ENCODE measurements at regions not wholly inside any gene's neighbourhood (a gene's known extent, or its start where the extent isn't known, plus 50 kb on each side); places are given as distances from the start of the nearest gene placed in this dataset.

DNA sequence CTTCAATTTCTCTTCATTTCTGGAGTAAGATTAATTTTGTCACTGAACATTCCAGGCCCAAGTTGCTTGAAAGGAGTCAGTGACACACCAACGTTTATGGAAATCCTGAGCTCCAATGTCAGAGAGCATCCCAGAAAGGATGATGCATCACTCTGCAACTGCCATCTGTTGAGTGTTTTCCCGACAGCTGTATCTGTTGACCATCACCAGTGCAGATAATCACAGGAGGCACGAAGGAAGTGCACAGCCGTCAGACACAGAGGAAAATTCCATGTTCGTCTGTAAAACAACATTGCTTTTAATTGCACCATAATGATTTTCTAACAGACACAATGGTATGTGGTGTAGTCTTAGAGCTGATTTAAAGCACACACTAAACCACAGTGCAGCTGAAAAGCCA, 376.7 kb upstream of the ADGRL2 start:
- DNase-seq, result no peak
- Histone ChIP-seq H3K27ac (peak overlapping the region in 1 of 8 donors; percentile 35), H3K9me3 (no peaks in the 10 kb centered on the region), H3K4me1 (no peaks in the 10 kb centered on the region), H3K36me3 (no peaks in the 10 kb centered on the region), H3K27me3 (replicated peaks in 1 of 7) (no peaks in the 10 kb centered on the region), H3K4me3 (no peak overlapping the region)
- intact Hi-C loops (cut with DNase I; ENCODE audit: low total_unique reads), result no loop called here
- 74 to 81% (median 76%) methylated on average over 5 of the region's 5 CpGs for whole genome bisulfite sequencing, 5 donors
- TF ChIP-seq POLR2A (IDR thresholded peaks at IDR 0.05) (no peak), POLR2AphosphoS5 (IDR thresholded peaks at IDR 0.05) (peak in 1 of 3 donors; percentile 66)

DNA sequence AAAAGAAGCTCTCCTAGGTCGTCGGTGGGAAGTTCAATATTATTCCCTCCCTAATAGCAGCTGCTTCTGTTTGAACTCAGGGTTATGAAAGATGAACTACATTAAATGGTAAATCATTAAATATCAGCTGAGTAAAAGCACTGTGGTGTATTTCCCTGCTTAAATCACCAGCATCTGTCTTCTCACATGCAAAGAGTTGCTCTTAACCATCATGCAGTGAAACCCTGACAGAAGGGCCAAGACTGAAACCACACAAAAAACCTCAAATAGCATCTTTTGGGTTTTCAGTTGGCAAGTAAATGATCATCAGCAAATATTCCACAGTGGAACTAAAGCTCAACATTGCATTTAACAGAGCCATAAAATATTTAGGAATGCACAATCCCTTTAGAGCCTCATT, 380.0 kb upstream of the ADGRL2 start:
- TF ChIP-seq POLR2AphosphoS5 (IDR thresholded peaks at IDR 0.05) (no peak), POLR2A (IDR thresholded peaks at IDR 0.05) (no peak)
- TF ChIP-seq, protein P1, sequence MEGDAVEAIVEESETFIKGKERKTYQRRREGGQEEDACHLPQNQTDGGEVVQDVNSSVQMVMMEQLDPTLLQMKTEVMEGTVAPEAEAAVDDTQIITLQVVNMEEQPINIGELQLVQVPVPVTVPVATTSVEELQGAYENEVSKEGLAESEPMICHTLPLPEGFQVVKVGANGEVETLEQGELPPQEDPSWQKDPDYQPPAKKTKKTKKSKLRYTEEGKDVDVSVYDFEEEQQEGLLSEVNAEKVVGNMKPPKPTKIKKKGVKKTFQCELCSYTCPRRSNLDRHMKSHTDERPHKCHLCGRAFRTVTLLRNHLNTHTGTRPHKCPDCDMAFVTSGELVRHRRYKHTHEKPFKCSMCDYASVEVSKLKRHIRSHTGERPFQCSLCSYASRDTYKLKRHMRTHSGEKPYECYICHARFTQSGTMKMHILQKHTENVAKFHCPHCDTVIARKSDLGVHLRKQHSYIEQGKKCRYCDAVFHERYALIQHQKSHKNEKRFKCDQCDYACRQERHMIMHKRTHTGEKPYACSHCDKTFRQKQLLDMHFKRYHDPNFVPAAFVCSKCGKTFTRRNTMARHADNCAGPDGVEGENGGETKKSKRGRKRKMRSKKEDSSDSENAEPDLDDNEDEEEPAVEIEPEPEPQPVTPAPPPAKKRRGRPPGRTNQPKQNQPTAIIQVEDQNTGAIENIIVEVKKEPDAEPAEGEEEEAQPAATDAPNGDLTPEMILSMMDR (IDR thresholded peaks at IDR 0.05 in 8 of 11, conservative IDR thresholded peaks at IDR 0.05 in 3 of 11), result no peak
- intact Hi-C loops (cut with DNase I; ENCODE audit: low total_unique reads), result no loop called here
- Histone ChIP-seq H3K4me3 (no peak overlapping the region), H3K27ac (no peak overlapping the region), H3K9me3 (no peaks in the 10 kb centered on the region), H3K4me1 (no peaks in the 10 kb centered on the region), H3K27me3 (replicated peaks in 1 of 7) (no peaks in the 10 kb centered on the region), H3K36me3 (no peaks in the 10 kb centered on the region)
- no peak for DNase-seq
- 74 to 87% (median 85%) methylated on average over 2 of the region's 2 CpGs for WGBS, 5 donors

DNA sequence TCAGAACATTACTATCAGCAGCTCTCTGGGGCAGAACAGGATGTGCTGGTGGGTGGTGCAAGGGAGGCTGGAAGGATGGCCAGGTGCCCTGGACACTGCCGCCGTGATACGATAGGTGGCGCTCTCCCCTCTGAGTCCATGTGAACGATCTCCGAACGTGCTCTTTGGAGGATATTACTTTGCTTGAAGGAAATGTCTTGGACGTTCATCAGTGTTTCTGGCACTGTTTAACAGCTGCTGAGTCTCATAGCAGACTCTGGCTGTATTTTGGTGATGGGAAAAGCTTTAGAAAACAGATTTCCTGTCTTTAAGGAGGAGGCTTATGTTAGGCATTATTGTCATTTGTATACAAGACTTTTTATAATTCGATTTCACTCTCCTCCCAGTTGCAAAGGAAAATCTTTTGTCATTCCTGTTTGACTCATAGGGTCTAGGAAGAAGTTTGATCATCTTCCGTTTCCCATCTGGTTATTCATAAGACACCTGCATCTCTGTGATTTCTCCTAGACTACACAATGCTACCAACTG, 386.2 kb upstream of the ADGRL2 start:
- DNase-seq, result no peak
- 14 to 17% (median 15%) methylated on average over 10 of the region's 10 CpGs for WGBS, 5 donors
- H3K27ac ChIP-seq, result peak overlapping the region in 2 of 8 donors; percentile 24 to 45
- peaks cover 0 to 15% (median 6%) of the 10 kb centered on the region in 6 donors for H3K4me1 ChIP-seq
- intact Hi-C loops (cut with DNase I; ENCODE audit: low total_unique reads), result no loop called here
- H3K36me3 ChIP-seq, result no peaks in the 10 kb centered on the region
- no peaks in the 10 kb centered on the region for H3K9me3 ChIP-seq
- H3K4me3 ChIP-seq, result no peak overlapping the region
- H3K27me3 ChIP-seq (replicated peaks in 1 of 7), result no peaks in the 10 kb centered on the region
- TF ChIP-seq POLR2A (IDR thresholded peaks at IDR 0.05), result no peak
- TF ChIP-seq, protein P1 (IDR thresholded peaks at IDR 0.05 in 8 of 11, conservative IDR thresholded peaks at IDR 0.05 in 3 of 11), result peak; percentile 28 to 82 (median 72)
- TF ChIP-seq POLR2AphosphoS5 (IDR thresholded peaks at IDR 0.05), result peak in 2 of 3 donors; percentile 41 to 61

DNA sequence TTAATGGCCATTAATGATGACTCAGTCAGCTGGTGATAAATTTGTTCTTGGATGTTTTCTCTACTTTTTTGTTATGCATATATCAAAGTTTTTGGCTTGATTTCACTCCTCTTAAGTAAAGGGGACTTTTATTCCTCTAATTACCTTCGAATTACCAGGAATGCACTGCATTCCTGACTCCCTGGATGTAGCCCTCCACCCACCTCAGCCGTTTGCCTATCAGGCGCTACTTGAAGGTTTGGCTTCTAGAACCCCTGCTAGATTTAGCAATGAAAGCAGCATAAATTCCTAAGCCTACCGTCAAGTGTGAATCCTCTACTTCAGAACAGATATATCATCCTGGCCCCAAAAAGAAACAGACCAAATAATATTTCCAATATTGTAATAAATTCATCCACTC, 387.8 kb upstream of the ADGRL2 start:
- TF ChIP-seq POLR2AphosphoS5 (IDR thresholded peaks at IDR 0.05) (no peak), POLR2A (IDR thresholded peaks at IDR 0.05) (no peak)
- TF ChIP-seq, protein P1 (IDR thresholded peaks at IDR 0.05 in 8 of 11, conservative IDR thresholded peaks at IDR 0.05 in 3 of 11), result no peak
- H3K27me3 ChIP-seq (replicated peaks in 1 of 7), result no peaks in the 10 kb centered on the region
- H3K4me1 ChIP-seq, result peaks cover 0 to 15% (median 6%) of the 10 kb centered on the region in 6 donors
- H3K27ac ChIP-seq, result no peak overlapping the region
- 67 to 90% (median 83%) methylated on average over 4 of the region's 4 CpGs for WGBS, 5 donors
- no peaks in the 10 kb centered on the region for H3K36me3 ChIP-seq
- no peaks in the 10 kb centered on the region for H3K9me3 ChIP-seq
- DNase-seq, result no peak
- no peak overlapping the region for H3K4me3 ChIP-seq
- intact Hi-C loops (cut with DNase I; ENCODE audit: low total_unique reads), result no loop called here
